AML-193 (cell line): ENCODE measurements at regions not wholly inside any gene's neighbourhood (a gene's known extent, or its start where the extent isn't known, plus 50 kb on each side); places are given as distances from the start of the nearest gene placed in this dataset.
"Not testable (repeated sequence)": the region's sequence is repeated elsewhere in the genome, so short reads cannot be mapped to it uniquely, and the experiment has no call there.

ENCODE experiments used
- DNase-seq, 2 experiments: peaks; one replicate each; lab custom pipeline; 2025; lab: John Stamatoyannopoulos, UW

DNA sequence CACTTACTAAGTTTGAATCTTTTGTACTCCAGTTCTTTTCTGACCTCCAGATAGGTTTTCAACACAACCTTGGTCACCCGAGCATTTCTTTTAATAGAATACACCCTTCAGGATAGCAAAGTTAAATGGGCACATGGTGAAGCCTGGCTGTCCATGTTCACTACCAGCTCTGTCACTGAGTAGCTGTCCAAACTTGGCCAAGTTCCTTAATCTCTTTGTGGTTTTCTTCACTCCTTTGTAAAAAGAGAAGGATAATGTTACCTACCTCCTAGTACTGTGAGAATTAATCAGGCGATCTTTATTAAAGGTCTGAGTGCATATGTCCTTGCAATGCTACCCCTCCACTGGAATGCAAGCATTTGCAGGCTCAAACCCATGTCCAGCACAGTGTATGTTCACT is 128.1 kb upstream of the PTPRZ1 start:
- no peak for DNase-seq

DNA sequence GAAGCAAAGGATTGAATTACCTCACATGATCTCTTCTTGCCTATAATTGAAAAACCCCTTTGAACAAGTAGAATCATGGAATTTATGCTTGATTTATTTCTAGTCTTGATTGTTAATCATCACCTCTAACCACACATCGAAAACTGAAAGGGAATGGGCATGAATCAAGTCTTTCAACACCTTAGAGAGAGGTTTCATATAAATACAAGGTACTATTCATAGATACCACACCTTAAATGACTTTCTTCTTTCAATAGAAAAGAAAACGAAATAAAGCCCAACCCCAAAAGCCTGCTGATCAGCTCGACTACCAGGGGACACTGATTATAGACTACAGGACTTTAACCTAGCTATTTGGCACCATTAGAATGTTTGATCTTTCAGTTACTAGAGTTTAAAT is 128.6 kb upstream of the PTPRZ1 start:
- DNase-seq, result no peak

DNA sequence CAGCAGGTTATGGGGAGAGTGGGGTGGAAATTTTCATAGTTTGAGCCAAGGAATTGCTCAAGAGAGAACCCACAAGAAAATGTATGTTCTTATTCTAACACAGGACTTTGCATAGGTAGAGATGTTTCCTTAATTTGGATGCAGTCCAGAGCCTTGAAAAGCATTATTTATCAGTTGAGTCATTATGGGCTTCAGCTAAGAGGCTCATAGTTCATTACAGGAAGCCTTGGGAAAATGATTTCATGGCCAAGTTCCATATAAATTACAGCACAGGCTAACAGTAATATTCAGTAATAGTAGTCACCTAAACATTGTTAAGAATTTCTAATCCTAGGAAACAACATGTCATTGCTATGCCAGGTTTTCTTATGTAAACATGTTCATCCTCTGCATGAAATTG is 131.1 kb upstream of the PTPRZ1 start:
- no peak for DNase-seq

DNA sequence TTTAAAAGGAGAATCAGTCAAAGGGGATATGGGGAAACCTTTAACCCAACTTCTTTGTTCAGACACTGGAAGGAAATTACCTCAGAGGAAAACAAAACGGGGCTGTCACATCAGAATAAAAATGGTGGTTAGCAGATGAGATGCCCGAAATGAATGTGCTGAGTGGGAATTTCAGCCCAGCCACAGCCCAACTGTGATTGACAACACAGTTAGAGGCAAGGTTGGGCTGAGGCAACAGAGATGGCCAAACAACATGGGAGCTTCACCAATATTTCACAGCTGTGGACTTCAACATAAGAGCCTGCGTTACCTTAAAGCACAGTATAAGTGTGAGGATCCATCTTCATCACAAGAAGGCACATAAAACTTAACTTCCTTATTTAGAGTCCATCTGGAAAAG is 133.5 kb upstream of the PTPRZ1 start:
- no peak for DNase-seq

DNA sequence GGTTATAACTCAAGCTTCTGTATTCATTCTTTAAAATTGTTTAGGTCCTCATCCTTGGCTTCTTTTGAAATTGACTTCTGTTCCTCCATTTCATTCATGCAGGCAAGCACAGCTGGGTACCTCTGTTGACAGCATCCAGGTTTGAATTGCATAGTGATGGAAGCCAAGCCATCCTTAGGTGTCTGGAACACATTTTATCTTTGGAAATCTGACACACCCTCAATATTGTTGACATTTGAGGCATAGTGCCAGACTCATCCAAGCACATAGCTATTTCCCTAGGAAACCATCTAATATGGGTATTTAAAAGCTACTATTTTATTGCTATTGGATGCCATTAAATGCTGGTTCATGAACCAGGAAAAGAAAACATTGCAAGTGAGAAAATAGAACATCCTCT is 142.1 kb upstream of the PTPRZ1 start:
- no peak for DNase-seq

DNA sequence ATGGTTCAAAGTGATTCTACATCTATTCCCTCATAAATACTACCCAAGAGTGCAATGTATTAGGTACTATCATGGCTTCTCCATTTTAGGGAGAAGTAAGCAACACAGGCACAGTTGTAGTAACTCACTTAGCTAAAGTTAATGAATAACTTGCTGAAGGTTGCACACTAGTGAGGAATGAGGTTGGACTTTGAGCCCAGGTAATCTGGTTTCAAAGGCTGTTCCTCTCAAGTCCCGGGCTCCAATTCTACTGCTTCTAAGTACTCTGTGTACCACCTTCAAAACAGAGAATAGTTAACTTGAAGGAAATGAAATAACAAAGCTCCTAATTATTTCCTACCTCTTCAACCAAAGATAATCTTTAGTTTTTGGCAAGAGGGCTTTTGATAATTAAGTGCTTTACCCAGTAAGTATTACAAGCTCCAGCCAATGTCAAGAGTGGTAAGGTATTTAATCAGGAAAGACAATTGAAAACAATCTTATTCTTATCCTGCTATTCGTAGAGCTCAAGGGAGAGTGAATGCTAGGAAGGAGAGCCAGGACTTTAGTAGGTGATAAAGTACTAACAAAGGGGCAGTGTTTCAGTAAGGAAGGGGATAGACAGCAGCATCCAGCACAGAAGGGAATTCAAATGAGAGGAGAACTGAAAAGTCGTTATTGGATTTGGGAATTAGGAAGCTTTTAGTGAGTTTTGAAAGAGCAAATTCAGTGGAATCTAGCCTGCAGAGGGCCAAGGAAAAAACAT is 158.2 kb upstream of the PTPRZ1 start:
- DNase-seq, result no peak

DNA sequence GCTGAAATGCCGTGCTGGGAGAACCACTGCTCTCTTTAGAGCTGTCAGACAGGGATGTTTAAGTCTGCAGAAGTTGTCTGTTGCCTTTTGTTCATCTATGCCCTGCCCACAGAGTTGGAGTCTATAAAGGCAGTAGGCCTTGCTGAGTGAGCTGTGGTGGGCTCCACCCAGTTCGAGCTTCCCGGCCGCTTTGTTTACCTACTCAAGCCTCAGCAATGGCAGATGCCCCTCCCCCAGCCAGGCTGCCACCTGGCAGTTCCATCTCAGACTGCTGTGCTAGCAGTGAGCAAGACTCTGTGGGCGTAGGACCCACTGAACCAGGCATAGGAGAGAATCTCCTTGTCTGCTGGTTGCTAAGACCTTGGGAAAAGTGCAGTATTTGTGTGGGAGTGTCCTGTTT is 160.0 kb upstream of the PTPRZ1 start:
- DNase-seq, result not testable (repeated sequence)

DNA sequence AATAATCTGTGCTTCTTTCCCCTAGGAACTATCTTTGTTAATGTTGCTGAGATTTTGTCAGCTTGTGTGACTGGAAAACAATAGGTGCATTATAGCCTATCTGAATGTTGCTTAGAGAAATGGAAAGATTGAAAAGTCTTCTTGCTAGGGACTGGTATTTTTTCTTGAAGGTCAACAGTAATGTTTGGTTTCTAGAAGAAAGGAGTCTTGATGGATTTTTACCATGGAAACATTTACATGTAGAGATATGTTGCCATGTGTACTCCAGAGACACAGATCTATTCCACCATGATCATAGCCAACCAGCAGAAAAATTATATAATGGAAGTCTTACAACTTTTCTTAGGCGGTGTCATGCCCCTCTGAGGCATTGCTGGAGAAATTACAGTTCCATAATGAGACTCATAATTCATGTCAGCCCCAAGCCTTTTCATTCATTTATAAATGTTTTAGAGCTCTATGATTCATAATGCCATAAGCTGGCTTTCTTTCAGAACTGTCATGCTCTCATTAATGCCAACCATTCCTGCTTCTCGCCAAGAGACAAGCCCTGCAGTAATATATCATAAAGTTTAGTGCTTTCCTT is 175.1 kb upstream of the PTPRZ1 start:
- DNase-seq, result no peak

DNA sequence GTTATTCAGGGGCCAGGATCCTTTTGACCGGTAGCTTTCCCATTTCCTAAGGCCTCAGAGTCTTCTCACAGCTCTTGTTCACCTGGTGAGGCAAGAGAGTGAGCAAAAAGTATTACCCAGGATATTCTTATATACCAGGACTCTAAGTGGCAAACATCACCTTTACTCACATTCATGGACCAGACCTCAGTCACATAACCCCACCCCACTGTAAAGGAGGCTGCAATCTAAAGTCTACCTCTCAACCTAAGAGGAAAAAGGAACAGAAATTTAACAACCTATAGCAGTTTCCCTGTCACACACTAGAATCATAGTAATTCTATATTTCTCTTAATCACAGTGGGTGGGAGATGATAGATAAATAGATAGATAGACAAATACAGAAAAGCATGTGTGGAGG is 176.0 kb upstream of the PTPRZ1 start:
- no peak for DNase-seq

DNA sequence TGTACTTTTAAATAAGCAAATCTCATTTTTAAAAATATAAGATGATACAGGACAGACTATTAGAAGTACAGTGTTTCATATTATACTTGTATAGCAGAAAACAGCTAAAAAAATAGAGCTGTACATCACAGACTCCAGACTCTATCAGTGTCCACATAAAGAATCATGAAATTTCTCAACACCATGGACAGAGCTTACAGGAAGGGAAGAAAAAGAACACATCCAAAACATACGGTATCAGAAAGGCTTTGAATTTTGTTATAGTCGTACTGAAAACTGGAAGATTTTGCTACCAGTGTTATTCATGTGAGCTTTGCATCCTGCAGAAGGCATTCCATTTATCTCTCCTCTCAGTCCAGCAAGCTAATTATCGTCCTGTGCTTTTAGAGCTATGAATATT is 183.2 kb upstream of the PTPRZ1 start:
- no peak for DNase-seq

DNA sequence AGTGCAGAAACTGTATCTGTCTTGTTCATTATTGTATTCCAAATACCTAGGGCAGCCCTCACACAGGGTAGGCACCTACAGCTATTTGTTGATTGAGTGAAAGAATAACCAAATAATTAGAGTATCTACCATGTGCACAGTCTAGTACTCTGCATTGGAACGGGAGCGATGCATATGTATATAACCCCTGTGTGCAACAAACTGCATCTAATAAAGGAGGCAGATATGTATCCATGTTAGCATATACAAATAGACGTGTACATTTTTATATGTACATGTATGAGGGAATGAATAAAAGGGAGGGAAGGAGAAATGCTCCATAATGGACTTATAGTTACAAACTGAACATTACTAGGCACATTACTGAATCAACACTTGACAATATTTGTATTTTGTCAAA is 191.3 kb upstream of the PTPRZ1 start:
- DNase-seq, result no peak

DNA sequence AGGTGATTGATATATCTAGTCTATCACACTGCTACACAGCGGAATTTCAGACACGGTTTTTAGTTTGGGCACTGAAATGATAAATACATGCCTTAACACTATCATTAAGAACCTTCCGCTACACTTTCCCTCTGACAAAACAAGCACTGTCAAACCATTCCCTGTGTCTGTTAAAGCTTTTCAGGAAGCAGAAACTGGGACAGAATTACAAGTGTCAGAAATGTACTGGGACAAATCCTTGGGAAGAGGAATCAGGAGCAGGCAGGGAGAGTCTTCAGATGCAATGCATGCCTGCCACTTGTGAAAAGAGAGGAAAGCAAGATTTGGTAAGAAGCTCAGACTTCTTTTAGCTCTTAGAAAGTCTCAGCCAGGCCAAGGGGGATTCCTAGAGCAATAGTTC is 196.8 kb upstream of the PTPRZ1 start:
- DNase-seq, result no peak

DNA sequence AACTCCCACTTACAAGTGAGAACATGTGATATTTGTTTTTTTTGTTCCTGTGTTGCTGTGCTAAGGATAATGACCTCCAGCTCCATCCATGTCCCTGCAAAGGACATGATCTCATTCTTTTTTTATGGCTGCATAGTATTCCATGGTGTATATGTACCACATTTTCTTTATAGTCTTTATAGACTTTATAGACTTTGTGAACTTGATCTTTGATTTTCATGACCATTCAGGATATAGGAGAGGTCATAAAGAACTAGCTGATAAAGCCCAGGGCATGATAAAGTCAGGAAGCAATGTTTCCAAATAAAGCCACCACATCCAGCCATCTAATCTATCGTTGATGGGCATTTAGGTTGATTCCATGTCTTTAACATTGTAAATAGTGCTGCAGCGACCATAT is 198.5 kb upstream of the PTPRZ1 start:
- not testable (repeated sequence) for DNase-seq

DNA sequence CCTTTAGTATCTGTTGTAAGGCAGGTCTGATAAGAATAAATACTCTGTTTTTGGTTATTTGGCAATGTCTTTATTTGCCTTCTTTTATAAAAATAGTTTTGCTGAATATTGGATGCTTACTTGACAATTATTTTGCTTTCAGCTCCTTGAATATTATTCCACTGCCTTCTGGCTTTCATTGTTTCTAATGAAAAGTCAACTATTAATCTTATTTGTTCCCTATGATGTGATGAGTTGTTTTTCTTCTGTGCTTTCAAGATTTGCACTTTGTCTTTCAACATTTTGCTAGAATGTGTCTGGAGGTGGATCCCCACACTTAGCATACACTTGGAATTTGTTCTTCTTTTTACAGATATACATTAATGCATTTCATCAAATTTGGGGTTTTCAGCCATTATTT is 203.8 kb upstream of the PTPRZ1 start:
- DNase-seq, result no peak

DNA sequence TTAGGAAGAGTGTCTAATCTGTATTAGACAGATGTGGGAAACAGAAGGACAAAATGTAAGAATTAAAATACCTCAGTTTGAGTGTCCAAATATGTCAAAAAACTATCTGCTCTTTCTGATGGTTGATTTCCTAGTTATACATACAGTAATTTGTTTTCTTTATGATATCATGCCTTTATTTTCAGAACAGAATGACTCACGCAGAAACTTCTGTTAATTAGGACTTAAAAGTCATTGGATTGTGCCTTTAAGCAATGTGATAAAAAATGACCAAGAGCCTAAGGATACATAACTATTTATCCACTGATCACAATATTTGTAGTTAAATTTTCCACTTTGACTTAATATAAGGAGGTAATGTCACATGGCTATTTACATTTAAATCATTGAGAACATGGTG is 206.7 kb upstream of the PTPRZ1 start:
- no peak for DNase-seq

DNA sequence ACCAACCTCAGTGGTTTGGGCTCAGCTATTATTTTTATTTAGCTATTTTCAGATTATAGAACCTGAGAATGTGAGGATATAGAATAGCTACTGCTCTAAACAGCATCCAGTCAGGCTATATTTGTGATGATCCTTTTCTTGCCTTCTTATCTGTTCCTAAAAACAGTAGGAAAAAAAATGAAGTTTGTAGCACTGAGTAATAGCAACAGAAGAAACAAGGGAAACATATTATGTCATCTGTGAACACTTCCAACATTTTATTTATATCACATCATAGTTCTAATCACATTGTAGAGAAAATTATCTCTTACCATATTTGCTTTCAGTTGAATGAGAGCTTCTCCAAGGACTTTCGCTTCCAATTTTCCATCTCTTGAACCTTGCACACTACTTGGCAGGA is 229.6 kb upstream of the PTPRZ1 start:
- DNase-seq, result no peak

DNA sequence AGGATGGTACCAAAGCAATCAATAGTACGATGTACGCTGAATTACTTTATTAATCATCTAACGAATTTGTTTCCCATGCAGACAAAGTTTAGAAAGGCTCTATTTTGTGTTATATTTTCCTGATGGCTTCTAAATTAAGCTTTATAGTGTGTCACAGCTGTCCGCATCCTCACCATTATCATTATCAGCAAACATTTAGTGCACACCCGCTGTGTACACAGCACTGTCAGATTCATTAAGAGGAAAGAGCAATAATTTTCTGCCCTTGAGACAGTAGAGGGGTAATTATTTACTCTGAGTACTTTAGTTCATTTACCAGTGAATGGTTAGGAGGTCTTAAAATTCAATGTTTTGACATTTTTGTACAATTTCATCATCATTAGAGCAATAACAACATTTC is 233.3 kb upstream of the PTPRZ1 start:
- DNase-seq, result no peak

DNA sequence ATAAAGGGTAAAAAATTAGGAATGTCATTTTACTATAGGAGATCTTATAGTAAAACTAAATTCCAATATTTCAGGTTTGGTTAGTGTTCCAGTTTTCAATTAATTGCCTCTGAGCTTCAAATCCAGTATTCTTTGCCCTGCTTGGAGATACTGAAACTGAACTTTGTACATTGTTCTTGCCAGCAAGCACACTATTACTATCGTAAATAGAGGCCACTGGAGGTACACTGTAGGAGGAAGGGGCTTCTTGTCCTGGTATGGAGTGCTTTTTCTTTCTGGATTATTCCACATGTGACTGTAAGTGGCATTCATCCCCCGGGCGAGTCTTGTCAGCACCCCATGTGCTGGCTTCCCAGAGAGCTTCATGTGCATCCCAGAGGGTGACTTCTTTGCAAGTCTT is 234.7 kb upstream of the PTPRZ1 start:
- DNase-seq, result no peak

DNA sequence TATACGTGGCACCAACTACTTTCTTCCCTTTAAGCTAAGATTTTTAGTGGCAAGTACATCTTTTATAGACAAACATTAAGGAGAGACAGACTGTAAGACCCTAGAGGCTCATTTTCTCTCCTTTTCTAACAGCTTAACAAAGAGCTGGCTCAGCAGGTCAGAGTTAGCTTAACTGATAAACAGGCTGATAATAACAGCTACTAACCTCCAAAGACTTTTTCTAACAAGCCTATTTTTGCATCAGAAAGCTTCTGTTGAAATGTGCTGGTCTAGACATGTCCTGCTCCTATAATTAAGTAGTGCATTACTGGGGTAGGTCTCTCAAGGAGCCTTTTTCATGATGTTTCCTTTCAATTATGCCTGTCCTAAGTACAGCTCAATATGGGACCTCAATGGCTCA is 238.2 kb upstream of the FAM3C start:
- DNase-seq, result no peak

DNA sequence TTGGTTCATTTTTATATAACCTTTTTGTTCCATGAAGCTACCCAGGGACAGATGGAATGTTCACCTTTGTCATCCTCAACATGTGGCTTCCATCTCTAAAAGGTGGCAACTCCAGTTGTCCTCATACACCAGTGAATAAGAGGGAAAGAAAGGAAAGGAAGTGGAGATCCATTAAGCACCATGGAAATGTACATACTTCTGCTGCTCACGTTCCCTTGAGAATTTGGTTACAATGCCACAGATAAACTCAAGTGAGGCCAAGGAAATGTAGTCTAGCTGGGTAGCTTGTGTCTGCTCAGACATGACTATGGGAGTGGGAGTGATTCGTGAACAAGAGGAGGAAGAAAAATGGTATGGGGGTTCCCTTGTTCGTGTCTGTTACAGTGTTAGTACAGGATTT is 237.1 kb upstream of the FAM3C start:
- DNase-seq, result no peak

DNA sequence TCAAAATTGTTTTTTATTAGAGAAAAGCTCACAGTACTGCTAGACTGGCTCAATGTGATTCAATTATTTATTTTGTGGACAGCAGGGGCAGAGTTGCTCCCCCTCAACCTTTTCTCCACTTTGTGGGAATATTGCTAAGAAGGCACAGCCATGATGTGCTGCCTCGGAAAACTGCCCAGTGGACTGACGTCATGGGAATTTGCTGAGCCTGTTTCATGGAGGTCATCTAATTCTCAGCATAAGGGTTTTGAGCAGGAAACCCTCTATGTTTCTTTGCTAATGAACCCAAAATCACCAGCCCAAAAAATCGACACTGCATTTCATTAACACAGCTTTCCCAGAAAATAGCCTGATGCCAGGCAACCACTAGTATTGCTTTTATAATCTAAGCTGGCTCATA is 228.8 kb upstream of the FAM3C start:
- DNase-seq, result no peak

DNA sequence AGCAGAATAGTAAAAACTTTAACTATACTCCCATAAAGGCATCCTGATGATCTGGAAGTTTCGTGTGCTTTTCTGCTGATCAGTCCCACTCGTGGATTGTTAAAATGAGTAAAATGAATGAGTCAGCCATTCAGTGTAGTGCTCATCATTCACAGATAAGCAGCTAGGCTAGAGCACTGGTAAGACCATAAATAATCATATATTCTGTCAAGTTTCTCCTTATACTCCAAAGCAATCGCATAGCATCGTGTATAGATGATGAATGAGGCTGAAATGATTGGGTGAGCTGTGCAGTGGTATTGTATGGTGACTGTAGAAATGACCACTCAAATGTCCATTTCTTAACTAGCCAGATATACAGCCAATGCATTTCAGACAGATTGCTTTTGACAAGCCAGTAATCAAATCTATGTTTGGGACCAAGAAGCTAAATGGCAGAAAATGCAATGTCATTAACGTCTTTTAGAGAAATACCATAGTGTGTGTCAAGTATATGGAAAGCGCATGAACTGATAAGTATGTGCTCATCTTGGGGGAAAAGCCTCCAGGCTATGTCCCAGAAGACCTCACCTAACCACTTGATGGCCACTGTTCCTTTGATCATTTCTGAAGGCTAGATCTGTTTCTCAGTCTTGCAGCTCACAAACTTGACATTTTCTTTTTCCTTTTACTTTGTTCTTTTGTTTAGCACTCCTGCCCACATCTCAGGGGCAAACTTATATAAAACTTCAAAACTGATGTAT is 227.2 kb upstream of the FAM3C start:
- DNase-seq, result no peak

DNA sequence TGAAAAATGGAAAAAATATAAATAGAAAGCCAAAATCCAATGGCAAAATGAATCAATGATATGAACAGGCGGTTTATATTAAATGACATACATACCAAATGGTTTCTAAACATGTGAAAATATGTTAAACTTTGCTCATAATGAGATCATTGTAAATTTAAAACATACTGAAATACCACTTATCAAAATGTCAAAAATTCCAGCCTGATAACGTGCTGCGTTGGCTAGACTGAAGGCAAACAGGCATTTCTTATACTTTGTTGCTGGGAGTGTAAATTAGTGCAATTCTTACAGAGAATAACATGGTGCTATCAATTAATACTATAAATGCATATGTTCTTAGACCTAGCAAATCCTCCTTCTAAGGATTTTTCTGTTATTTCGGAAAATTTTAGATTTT is 225.8 kb upstream of the FAM3C start:
- no peak for DNase-seq
